HCT116 (cell line): ENCODE measurements at regions not wholly inside any gene's neighbourhood (a gene's known extent, or its start where the extent isn't known, plus 50 kb on each side); places are given as distances from the start of the nearest gene placed in this dataset.

Experiments
- ATAC-seq: fragments of 200-7000 bp; cut with Tn5 transposase; 2 replicates; pipeline ENCODE4 v1.9.1; 2020; ENCODE audit warnings: mild to moderate bottlenecking, moderate library complexity
- BruUV-seq: library from RNA; stranded (reverse); fragments of 400-500 nt; replicated peaks from 2 replicates; lab custom pipeline; 2021; lab: Mats Ljungman, UMichigan
- CTCF ChIA-PET: fragments of 300-600 bp; sonication (Branson Sonifier 250); formaldehyde crosslinking; loops from one replicate; lab custom pipeline; 2021; ENCODE audit warnings: antibody characterized with exemption; lab: Charles Lee
- POLR2A ChIA-PET: fragments of 300-600, 350-600 bp; sonication (Branson Sonifier 250); formaldehyde crosslinking; loops from one replicate; lab custom pipeline; 2021; ENCODE audit warnings: antibody characterized with exemption; lab: Charles Lee
- RAD21 ChIA-PET, 2 experiments: fragments of 300-600 bp; sonication (Branson Sonifier 250); formaldehyde crosslinking; loops; one replicate each; lab custom pipeline; 2023; ENCODE audit warnings: low total read pairs in 2 of 2; ENCODE audit not compliant: uncharacterized antibody in 2 of 2, unreplicated experiment in 2 of 2, low non-redundant PET in 1 of 2; lab: Charles Lee
- DNase-seq: peaks from one replicate; pipeline ENCODE4 v3.0.0-alpha.2; 2010; ENCODE audit warnings: low read depth, low spot score
- H2AFZ ChIP-seq: fragments of 200-600 bp; shearing (Covaris generic), sonication (generic); 2 replicates; pipeline ENCODE4 v1.6.1; 2017; ENCODE audit warnings: low read depth, mixed run types, mixed read lengths, antibody characterized with exemption, low read length; ENCODE audit not compliant: poor library complexity, severe bottlenecking
- H3K27ac ChIP-seq: 2 replicates; pipeline ENCODE4 v1.5.1; 2012; ENCODE audit warnings: low read depth, low read length
- H3K27me3 ChIP-seq: fragments of 200-600 bp; sonication (generic); 2 replicates; pipeline ENCODE4 v1.6.1; 2016; ENCODE audit warnings: mixed run types, low read length, mixed read lengths; ENCODE audit not compliant: insufficient read depth
- H3K36me3 ChIP-seq, 2 experiments: fragments of 200-500 bp in 1 of 2; fragments of 200-600 bp in 1 of 2; sonication (Bioruptor generic) in 1 of 2; sonication (generic) in 1 of 2; 2 replicates each; pipeline versions ENCODE4 v1.5.1 to v1.6.1; 2014 to 2016; ENCODE audit warnings: low read length in 2 of 2, inconsistent platforms in 1 of 2, mixed read lengths in 1 of 2, mixed run types in 1 of 2; ENCODE audit not compliant: insufficient read depth in 2 of 2, control insufficient read depth in 1 of 2
- H3K4me1 ChIP-seq, 2 experiments: fragments of 200-600 bp in 1 of 2; sonication (generic) in 1 of 2; 2 replicates each; pipeline versions ENCODE4 v1.5.1 to v1.6.1; 2012 to 2017; ENCODE audit warnings: low read length in 2 of 2, inconsistent platforms in 1 of 2, mild to moderate bottlenecking in 1 of 2, mixed read lengths in 1 of 2, mixed run types in 1 of 2, moderate library complexity in 1 of 2; ENCODE audit not compliant: insufficient read depth in 2 of 2, control insufficient read depth in 1 of 2
- H3K4me2 ChIP-seq: fragments of 200-600 bp; sonication (generic); 2 replicates; pipeline ENCODE4 v1.6.1; 2017; ENCODE audit warnings: mixed run types, low read length, mixed read lengths
- H3K4me3 ChIP-seq, 2 experiments: fragments of 200-600 bp in 1 of 2; sonication (generic) in 1 of 2; replicated peaks in 1 of 2; 2 replicates each; pipeline ENCODE4 v1.5.1; 2011 to 2016; ENCODE audit warnings: low read length in 2 of 2, control low read depth in 1 of 2, low read depth in 1 of 2, mild to moderate bottlenecking in 1 of 2, mixed read lengths in 1 of 2, mixed run types in 1 of 2
- H3K79me2 ChIP-seq: fragments of 200-600 bp; sonication (generic); 2 replicates; pipeline ENCODE4 v1.6.1; 2017; ENCODE audit warnings: mild to moderate bottlenecking, mixed run types, low read length, moderate library complexity, mixed read lengths; ENCODE audit not compliant: insufficient read depth
- H3K9ac ChIP-seq: fragments of 200-600 bp; sonication (generic); 2 replicates; pipeline ENCODE4 v1.6.1; 2016; ENCODE audit warnings: low read length, mixed read lengths
- H3K9me2 ChIP-seq: fragments of 200-600 bp; sonication (generic), shearing (Covaris generic); 2 replicates; pipeline ENCODE4 v1.6.1; 2017; ENCODE audit warnings: mixed run types, mild to moderate bottlenecking, moderate library complexity; ENCODE audit not compliant: insufficient read depth
- H3K9me3 ChIP-seq, 2 experiments: fragments of 200-500 bp in 1 of 2; fragments of 200-600 bp in 1 of 2; sonication (Bioruptor generic) in 1 of 2; sonication (generic) in 1 of 2; 2 replicates each; pipeline ENCODE4 v1.6.1; 2014 to 2017; ENCODE audit warnings: low read length in 2 of 2, mixed read lengths in 2 of 2, inconsistent platforms in 1 of 2, low read depth in 1 of 2, mild to moderate bottlenecking in 1 of 2, mixed run types in 1 of 2, moderate library complexity in 1 of 2; ENCODE audit not compliant: control insufficient read depth in 1 of 2, insufficient read depth in 1 of 2
- H4K20me1 ChIP-seq: fragments of 200-600 bp; sonication (generic), shearing (Covaris generic); 2 replicates; pipeline ENCODE4 v1.6.1; 2017; ENCODE audit warnings: mixed run types, mild to moderate bottlenecking, moderate library complexity; ENCODE audit not compliant: insufficient read depth
- CBX3 ChIP-seq: IDR thresholded peaks from 2 replicates; pipeline ENCODE4 v1.6.1; 2012; ENCODE audit warnings: low read depth
- CEBPB ChIP-seq: IDR thresholded peaks from 2 replicates; pipeline ENCODE4 v1.6.1; 2012; ENCODE audit warnings: low read depth
- ELF1 ChIP-seq: IDR thresholded peaks from 2 replicates; pipeline ENCODE4 v1.6.1; 2012; ENCODE audit warnings: low read depth, borderline replicate concordance
- FOSL1 ChIP-seq: IDR thresholded peaks from 2 replicates; pipeline ENCODE4 v1.6.1; 2012; ENCODE audit warnings: low read depth
- JUND ChIP-seq: IDR thresholded peaks from 2 replicates; pipeline ENCODE4 v1.6.1; 2012
- SIN3A ChIP-seq: IDR thresholded peaks from 2 replicates; pipeline ENCODE4 v1.6.1; 2012; ENCODE audit warnings: low read depth
- SP1 ChIP-seq: IDR thresholded peaks from 2 replicates; pipeline ENCODE4 v1.6.1; 2012; ENCODE audit warnings: low read depth
- ZFX ChIP-seq: fragments of 450-650 bp; IDR thresholded peaks from 2 replicates; pipeline ENCODE4 v1.6.1; 2017
- intact Hi-C: fragments of 100-400 bp; cut with micrococcal nuclease; formaldehyde crosslinking; loops from 2 replicates; pipeline ENCODE4 v1.10.0; 2022
- TF ChIP-seq, protein P1 (sequence below): IDR thresholded peaks from 2 replicates; pipeline ENCODE4 v1.6.1; 2011; ENCODE audit warnings: mild to moderate bottlenecking, low read length, moderate library complexity; ENCODE audit not compliant: insufficient replicate concordance; ENCODE audit errors: extremely low read depth

DNA sequence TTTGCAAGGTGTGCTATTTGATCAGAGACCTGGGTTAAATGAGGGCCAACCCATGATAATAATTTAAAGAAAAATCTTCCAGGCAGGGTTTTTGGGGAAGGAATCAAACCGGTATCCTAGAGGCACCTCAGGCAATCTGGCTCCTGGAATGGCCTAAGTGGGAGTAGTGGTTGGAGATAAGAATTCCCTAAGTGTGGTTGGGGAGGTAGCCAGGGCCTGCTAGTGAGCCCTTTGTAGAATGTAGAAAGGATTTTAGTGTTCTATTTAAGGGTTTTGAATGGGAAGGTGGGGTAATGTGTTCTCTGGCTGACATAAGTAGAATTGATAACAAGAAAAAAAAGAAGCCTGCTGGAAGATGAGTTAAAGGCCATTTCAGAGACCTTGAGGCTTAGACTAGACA, 422.2 kb downstream of the XIRP2 start:
- ChIA-PET RAD21 (no interaction called here), POLR2A (no interaction called here), CTCF (no interaction called here)
- H2AFZ ChIP-seq, result no peak overlapping the region
- no peaks in the 10 kb centered on the region for H3K4me1 ChIP-seq
- H3K27me3 ChIP-seq, result no peaks in the 10 kb centered on the region
- no peaks in the 10 kb centered on the region for H4K20me1 ChIP-seq
- intact Hi-C loops, result no loop called here
- ATAC-seq (no peak), DNase-seq (no peak)
- no peak overlapping the region for H3K4me2 ChIP-seq
- no peak for TF ChIP-seq ELF1
- TF ChIP-seq FOSL1, result no peak
- no peak for TF ChIP-seq CEBPB
- TF ChIP-seq ZFX, result no peak
- TF ChIP-seq SP1, result no peak
- no peak for TF ChIP-seq CBX3
- no peak for TF ChIP-seq JUND
- TF ChIP-seq, protein P1, sequence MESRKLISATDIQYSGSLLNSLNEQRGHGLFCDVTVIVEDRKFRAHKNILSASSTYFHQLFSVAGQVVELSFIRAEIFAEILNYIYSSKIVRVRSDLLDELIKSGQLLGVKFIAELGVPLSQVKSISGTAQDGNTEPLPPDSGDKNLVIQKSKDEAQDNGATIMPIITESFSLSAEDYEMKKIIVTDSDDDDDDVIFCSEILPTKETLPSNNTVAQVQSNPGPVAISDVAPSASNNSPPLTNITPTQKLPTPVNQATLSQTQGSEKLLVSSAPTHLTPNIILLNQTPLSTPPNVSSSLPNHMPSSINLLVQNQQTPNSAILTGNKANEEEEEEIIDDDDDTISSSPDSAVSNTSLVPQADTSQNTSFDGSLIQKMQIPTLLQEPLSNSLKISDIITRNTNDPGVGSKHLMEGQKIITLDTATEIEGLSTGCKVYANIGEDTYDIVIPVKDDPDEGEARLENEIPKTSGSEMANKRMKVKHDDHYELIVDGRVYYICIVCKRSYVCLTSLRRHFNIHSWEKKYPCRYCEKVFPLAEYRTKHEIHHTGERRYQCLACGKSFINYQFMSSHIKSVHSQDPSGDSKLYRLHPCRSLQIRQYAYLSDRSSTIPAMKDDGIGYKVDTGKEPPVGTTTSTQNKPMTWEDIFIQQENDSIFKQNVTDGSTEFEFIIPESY, result no peak
- no peak for TF ChIP-seq SIN3A
- H3K36me3 ChIP-seq, result no peaks in the 10 kb centered on the region
- H3K9me2 ChIP-seq, result no peaks in the 10 kb centered on the region
- H3K79me2 ChIP-seq, result no peaks in the 10 kb centered on the region
- BruUV-seq, result no TSS peak
- no peaks in the 10 kb centered on the region for H3K9me3 ChIP-seq
- no peak overlapping the region for H3K27ac ChIP-seq
- no peak overlapping the region for H3K9ac ChIP-seq
- no peak overlapping the region for H3K4me3 ChIP-seq
